NT2/D1 (cell line): ENCODE measurements at regions not wholly inside any gene's neighbourhood (a gene's known extent, or its start where the extent isn't known, plus 50 kb on each side); places are given as distances from the start of the nearest gene placed in this dataset.

Source experiments
- SUZ12 ChIP-seq: IDR thresholded peaks from 2 replicates; pipeline ENCODE4 v1.6.1; 2011; ENCODE audit not compliant: insufficient read length, insufficient read depth; ENCODE audit errors: extremely low read depth
- YY1 ChIP-seq: IDR thresholded peaks from 2 replicates; pipeline ENCODE4 v1.6.1; 2011; ENCODE audit not compliant: insufficient read length, insufficient read depth

DNA sequence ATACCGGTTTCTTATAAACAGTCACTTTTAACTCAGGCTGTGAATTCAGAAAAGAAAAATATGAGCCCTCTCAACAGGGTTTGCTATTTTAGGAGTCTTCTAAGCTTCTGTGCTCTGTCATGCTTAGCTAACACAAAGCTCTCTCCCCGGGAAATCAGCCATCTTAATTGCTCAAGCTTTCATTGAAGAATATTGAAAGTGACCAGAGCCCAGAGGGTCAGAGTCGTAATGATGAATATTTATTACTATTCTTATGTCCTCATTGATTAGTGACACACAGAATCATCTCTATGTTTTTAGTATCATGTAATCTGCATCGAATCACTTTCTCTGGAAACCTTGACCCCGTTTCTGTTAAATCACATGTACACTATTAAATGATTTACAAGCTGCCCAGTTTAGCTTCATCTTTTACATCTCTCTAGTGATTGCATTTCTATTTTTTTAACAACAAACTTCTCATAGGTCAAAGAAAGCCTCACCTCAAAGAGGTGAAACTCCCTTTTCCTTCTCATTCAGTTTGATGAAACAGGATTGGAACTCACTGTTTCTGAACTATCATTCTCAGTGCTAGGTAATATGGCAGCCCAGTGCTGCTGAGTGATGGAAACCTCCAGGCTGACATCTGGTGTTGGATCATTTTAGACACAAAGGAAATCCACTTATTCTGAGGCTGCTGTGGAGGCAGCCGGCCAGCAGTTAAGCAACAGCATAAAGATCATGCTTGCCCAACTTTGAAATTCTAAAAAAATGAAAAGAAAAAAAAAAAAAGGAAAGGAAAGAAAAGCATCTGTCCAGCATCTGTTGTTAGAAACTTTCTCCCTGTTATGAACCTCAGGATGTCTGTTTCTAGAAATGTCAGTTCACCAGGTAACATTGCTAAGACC lies 96.3 kb downstream of the RFPL4B start:
- TF ChIP-seq YY1 (no peak), SUZ12 (no peak)
